Raji (cell line): ENCODE measurements at regions not wholly inside any gene's neighbourhood (a gene's known extent, or its start where the extent isn't known, plus 50 kb on each side); places are given as distances from the start of the nearest gene placed in this dataset.

Source experiments
- POLR2A ChIP-seq: IDR thresholded peaks from 2 replicates; pipeline ENCODE4 v1.6.1; 2011; ENCODE audit warnings: low read depth, low read length, control low read depth; ENCODE audit not compliant: insufficient read depth

DNA sequence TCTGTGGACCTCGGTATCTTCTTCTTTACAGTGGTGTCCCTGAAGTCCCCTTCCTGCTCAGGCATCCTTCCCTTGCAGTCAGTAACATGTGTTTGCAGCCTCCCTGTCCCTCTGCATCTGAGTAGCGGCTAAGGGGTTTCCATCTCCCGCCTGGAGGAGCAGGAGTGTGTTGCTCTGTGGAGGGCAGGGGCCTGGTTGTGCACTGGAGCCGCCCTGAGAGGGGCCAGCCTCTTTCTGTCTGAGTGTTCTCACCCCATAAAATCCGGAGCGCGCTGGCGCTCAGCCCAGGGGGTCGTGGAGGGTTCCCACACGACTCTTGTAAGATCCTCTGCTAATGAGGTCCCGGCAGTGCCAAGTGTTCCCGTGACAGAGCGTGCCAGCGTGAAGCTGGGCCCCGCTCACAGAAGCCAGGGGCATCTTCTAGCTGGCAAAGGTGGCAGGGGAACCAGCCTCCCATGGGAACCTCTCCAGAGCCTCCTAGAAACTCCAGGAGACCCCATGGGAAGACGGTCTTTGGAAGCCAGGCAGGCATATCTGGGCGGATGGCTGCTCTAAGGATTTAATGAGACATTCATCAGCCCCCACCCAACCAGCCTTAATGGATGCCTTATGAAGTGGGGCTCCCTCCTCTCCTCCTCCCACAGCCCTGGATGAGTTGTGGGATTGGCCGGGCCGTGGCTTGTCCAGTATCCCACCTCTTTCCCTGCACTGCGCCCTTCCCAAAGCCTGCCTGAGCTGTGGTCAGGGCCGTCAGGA is 91.4 kb upstream of the GSE1 start:
- no peak for TF ChIP-seq POLR2A

- no peak for TF ChIP-seq POLR2A
Measured at GRCh38 chr16:85522308-85522841, 90.7 kb upstream of the GSE1 start.

GRCh38 chr16:85522842-85523601 is 90.1 kb upstream of the GSE1 start:
- no peak for TF ChIP-seq POLR2A

DNA sequence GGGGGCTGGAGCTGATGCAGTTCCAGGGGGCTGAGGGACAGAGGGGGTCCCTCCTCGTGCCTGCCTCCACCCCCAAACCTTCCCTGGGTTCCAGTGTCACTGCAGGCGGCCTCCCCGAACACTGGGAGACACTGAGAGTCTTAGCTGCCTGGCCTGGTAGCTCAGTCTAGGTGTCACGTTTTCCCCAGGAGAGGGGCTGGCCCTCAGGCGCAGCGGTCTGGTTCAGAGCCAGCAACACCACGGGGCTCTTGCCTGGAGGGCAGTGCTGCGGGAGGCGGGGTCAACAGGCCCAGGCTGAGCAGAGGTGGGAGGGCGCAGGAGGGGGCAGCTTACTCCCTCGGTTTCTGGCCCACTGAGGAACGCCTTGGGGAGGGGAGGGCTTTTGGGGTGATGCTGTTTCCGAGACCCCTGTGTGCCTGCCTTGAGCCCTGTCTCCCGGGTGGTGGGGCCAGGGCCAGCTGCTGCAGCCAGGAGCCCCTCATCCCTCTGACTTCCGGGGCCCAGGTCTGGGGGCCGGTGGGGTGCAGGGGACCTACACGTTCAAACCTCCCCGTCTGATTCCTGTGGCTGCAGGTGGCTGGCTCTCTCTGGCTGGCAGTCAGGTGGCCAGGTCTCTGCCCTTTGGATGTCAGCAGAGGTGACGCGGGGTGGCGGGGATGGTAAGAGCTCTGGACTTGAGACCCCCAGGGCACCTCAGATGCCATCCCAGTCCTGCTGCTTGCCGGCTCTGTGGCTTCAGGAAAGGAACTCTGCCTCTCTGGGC is 89.3 kb upstream of the GSE1 start:
- TF ChIP-seq POLR2A = no peak

GRCh38 chr16:85524365-85524629 is 88.8 kb upstream of the GSE1 start:
- no peak for TF ChIP-seq POLR2A

- TF ChIP-seq POLR2A = no peak
Measured at GRCh38 chr16:85524630-85525419, 88.3 kb upstream of the GSE1 start.

DNA sequence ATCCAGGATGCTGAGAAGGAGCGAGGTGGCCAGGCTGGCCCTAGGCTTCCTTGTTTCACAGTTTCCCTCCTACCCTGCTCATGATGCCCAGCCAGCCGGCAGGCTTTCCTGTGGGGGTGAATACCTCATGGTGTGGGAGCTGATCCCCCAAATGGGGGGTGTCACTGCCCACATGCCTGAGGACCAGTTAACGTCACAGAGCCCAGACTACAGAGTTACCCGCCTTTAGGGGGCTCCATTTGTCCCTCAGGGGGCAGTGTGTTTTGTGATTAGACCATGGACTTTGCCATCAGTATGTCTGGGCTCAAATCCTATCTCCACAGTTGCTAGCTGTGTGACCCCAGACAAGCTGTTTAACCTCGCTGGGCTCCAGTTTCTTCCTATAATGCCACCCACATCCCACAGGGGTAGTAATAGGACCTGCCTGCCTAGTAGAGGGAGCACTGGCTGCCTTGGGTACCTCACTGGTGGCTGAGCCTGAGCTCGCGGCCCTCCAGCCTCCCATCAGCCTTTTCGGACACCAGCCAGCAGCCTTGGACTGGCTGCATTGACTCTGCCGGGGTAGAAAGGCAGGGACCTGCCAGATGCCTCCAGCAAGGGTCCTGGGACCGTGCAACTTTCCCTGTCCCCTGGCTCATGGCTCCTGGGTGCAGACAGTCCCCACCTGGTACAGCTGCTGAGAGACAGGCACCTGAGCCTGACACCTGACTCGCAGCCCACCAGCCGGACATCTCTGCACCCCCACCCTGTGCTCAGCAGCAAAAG is 87.5 kb upstream of the GSE1 start:
- no peak for TF ChIP-seq POLR2A

- no peak for TF ChIP-seq POLR2A
Measured at GRCh38 chr16:85526185-85526974, 86.7 kb upstream of the GSE1 start.

DNA sequence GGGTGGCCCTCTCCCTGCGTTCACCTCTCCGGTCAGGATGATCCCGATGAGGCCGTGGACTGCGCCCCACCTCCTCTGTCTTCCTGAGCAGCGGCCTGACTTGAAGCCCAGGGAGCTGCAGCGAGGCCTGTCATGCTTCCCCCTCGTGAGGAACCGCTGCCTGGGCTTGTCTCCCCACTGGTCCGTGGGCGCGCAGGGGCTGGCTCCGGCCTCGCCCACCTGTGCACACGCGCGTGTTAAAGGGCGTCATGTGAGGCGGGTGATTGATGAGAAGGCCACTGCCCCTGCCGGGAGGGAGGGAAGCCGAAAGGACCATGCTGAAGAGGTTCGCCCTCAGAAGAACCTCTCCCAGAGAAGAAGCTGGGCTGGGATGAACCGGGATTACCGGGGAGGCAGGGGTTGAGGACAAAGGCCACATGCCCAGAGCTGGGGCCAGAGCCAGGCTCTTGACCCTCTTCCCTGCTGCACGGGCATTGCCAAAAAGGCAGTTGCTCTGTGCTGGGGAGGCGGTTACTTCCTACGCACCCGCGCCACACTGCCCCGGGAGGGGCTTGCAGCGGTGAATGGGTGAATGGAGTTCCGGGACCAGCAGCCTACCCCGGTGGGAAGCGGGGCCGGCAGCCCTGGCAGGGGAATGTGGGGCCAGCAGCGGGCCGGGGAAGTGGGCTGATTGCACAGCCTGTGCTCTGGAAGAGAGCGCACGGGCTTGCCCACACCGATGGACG is 85.9 kb upstream of the GSE1 start:
- no peak for TF ChIP-seq POLR2A

- TF ChIP-seq POLR2A = no peak
Measured at GRCh38 chr16:85527767-85528297, 85.3 kb upstream of the GSE1 start.

DNA sequence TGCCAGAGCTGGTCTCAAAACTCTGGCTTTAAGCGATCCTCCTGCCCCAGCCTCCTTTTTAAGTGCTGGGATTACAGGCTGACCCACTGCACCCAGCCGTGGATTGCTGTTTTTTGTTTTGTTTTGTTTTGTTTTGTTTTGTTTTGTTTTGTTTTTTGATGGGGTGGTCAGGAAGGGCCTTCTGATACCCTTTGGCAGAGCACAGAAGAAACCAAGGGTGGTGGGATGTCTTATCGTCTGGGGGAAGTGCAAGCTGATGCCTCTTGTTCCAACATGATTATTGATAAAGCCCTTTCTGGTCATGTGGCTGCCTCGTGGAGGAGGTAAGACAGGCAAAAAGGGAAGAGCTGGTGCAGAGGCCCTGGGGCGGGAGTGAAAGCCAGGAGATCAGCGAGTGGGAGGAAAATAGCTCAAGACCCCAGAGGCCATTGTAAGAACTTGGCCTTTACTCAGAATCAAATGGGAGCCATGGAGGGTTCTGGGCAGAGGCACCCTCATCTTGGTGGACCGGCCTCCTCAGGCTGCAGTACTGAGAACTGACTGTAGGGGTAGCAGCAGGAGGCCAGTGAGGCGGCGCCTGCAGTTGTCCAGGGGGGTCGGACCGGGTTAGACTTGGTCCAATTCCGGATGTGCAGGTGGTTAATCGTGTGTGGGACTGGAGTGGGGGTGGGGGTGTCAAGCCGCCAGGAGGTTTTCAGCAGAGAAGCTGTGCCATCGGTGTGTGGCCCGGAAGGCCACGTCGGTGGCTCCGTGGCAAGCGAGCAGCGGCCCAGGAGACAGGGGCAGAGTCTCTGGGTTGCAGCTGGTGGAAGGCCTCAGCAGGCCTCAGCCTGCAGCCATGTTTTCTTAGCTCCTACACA is 84.4 kb upstream of the GSE1 start:
- TF ChIP-seq POLR2A = no peak
